BJ (cell line): ENCODE measurements at regions not wholly inside any gene's neighbourhood (a gene's known extent, or its start where the extent isn't known, plus 50 kb on each side); places are given as distances from the start of the nearest gene placed in this dataset.

ENCODE experiments used
- CTCF ChIA-PET: fragments of 350-600 bp; formaldehyde crosslinking; extraction: SDS; loops from one replicate; lab custom pipeline; 2021; ENCODE audit warnings: antibody characterized with exemption, inconsistent platforms; lab: Yijun Ruan, JAX
- POLR2A ChIA-PET: fragments of 300-600 bp; sonication (Branson Sonifier 250); formaldehyde crosslinking; extraction: SDS; loops from one replicate; lab custom pipeline; 2021; ENCODE audit warnings: antibody characterized with exemption; lab: Charles Lee
- DNase-seq: peaks from one replicate; pipeline ENCODE4 v3.0.0-alpha.2; 2011; ENCODE audit warnings: low read depth
- H3K27me3 ChIP-seq: 2 replicates; pipeline ENCODE4 v1.6.0; 2011; ENCODE audit warnings: low read length; ENCODE audit not compliant: control insufficient read depth, insufficient read depth
- H3K36me3 ChIP-seq: 2 replicates; pipeline ENCODE4 v1.5.1; 2011; ENCODE audit warnings: low read length; ENCODE audit not compliant: control insufficient read depth, insufficient read depth
- H3K4me3 ChIP-seq: 2 replicates; pipeline ENCODE4 v1.5.1; 2011; ENCODE audit warnings: low read depth, mild to moderate bottlenecking, control low read depth, low read length
- TF ChIP-seq, protein P1 (sequence below): IDR thresholded peaks from 2 replicates; pipeline ENCODE4 v1.5.1; 2011; ENCODE audit warnings: low read depth, mild to moderate bottlenecking, control low read depth, inconsistent platforms, low read length, moderate library complexity; ENCODE audit not compliant: insufficient read depth

DNA sequence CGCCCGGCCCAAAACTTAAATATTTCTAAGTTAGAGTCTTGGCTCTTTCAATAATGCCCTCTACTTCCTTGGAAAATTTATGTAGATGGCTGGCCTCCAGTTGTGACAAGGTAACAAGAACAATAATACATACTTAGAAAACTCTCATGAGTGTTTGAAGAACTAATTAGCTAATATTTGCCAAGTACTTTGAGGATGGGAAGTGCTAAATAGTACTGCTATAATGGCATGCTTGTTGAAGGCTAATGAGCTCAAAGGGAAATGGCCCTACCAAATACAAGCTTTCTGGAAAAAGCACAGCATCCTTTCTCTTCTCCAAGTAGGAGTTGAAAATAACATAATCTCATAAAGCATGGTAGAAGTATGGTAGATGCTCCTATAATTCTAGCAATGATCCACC, 1022.2 kb upstream of the PIK3C3 start:
- ChIA-PET POLR2A (no interaction called here), CTCF (interaction anchor here (0.5 kb wide), 1 partner anchor 31 kb away, joined by 3 read pairs; no protein-coding TSS in a partner anchor)
- TF ChIP-seq, protein P1, sequence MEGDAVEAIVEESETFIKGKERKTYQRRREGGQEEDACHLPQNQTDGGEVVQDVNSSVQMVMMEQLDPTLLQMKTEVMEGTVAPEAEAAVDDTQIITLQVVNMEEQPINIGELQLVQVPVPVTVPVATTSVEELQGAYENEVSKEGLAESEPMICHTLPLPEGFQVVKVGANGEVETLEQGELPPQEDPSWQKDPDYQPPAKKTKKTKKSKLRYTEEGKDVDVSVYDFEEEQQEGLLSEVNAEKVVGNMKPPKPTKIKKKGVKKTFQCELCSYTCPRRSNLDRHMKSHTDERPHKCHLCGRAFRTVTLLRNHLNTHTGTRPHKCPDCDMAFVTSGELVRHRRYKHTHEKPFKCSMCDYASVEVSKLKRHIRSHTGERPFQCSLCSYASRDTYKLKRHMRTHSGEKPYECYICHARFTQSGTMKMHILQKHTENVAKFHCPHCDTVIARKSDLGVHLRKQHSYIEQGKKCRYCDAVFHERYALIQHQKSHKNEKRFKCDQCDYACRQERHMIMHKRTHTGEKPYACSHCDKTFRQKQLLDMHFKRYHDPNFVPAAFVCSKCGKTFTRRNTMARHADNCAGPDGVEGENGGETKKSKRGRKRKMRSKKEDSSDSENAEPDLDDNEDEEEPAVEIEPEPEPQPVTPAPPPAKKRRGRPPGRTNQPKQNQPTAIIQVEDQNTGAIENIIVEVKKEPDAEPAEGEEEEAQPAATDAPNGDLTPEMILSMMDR, result no peak
- no peaks in the 10 kb centered on the region for H3K36me3 ChIP-seq
- DNase-seq, result no peak
- H3K27me3 ChIP-seq, result no peaks in the 10 kb centered on the region
- no peak overlapping the region for H3K4me3 ChIP-seq

DNA sequence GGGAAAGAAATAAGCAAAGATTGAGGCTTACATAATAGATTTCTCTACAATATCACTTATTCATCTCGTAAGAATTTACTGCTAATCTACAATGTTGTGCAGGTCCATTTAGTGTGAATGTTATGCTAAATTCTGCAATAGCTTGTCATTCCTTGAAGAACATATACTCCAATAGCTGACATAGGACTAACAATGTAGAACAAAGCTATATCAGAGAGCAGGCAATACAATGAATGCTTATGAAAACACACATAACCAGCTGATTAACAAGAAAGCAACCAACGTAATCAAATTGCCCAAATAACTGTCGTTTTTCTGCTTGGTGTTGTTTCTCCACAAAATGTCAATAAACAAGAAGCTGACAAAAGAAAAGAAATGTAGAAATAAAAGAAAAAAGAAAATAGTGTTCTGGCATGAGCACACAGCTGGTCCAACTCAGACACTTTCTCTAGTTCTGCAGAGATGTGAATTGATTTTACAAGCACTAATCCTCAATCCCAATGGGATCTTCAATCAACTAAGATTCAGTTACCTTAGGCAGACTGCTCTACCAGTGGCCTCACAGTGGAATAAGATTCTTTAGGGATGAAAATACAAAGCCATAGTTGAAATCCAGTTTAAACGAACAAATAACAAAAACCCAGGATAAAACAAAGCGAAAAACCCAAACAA, 1024.7 kb upstream of the PIK3C3 start:
- Histone ChIP-seq H3K27me3 (no peaks in the 10 kb centered on the region), H3K4me3 (no peak overlapping the region), H3K36me3 (no peaks in the 10 kb centered on the region)
- ChIA-PET CTCF (no interaction called here), POLR2A (no interaction called here)
- DNase-seq, result no peak
- TF ChIP-seq, protein P1, result no peak

DNA sequence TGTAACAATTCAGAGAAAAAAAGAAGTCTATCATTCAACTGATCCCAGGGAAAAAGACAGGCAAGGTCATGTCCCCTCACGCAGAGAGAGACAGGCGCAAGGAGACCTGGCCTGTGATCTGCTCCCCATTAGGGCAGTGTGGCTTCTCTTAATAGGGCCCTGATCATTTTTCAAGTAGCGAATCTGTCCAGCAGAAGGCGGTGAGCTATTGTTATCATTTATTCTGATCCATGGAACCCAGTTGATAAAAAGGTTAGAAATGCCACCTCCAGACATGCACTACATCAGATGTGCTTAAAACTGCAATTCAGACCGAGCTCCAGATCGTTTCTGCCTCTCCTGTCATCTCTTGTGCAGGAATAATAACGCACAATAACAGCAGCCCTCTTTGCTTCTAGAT, 1025.6 kb upstream of the PIK3C3 start:
- no peak for DNase-seq
- ChIA-PET POLR2A (no interaction called here), CTCF (no interaction called here)
- no peak overlapping the region for H3K4me3 ChIP-seq
- H3K27me3 ChIP-seq, result no peaks in the 10 kb centered on the region
- TF ChIP-seq, protein P1, result no peak
- H3K36me3 ChIP-seq, result no peaks in the 10 kb centered on the region

- ChIA-PET POLR2A (no interaction called here), CTCF (no interaction called here)
- no peaks in the 10 kb centered on the region for H3K27me3 ChIP-seq
- no peaks in the 10 kb centered on the region for H3K36me3 ChIP-seq
- TF ChIP-seq, protein P1, result no peak
- DNase-seq, result peak; percentile 12
- no peak overlapping the region for H3K4me3 ChIP-seq
Observed at GRCh38 chr18:40926679-40927078, 1028.4 kb upstream of the PIK3C3 start.

DNA sequence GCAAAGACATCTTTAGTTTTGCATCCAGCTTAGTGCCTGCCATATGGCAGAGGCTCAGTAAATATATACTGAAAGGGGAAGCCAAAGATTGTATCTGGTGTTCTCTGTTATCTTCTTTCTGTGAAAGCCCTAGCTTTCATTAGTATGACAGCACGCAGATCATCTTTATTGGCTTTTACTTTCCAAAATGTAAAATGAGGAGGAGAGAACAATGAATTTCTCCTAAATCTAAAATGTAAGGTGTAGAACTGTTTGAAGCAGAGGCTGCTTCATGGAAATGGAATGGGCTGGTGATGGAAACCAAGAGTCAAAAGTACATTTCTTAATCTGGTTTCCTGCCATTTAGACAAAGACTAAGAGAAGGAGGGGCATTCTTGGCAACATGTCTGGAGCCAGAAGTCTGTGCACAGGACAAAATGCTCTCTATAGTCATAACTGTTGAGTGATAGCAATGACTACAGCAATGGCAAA, 1029.9 kb upstream of the PIK3C3 start:
- POLR2A ChIA-PET, result no interaction called here
- H3K36me3 ChIP-seq, result no peaks in the 10 kb centered on the region
- CTCF ChIA-PET, result no interaction called here
- H3K27me3 ChIP-seq, result no peaks in the 10 kb centered on the region
- TF ChIP-seq, protein P1, result no peak
- no peak overlapping the region for H3K4me3 ChIP-seq
- no peak for DNase-seq
